ENCODE measurements at regions not wholly inside any gene's neighbourhood (a gene's known extent, or its start where the extent isn't known, plus 50 kb on each side); places are given as distances from the start of the nearest gene placed in this dataset.
"Not testable (repeated sequence)": the region's sequence is repeated elsewhere in the genome, so short reads cannot be mapped to it uniquely, and the experiment has no call there.

GRCh38 chr9:78383130-78383529 lies 86.2 kb downstream of the PSAT1 start:
- no peak for FAIRE-seq

GRCh38 chr9:78386348-78386747 lies 89.4 kb downstream of the PSAT1 start:
- no peak for FAIRE-seq

DNA sequence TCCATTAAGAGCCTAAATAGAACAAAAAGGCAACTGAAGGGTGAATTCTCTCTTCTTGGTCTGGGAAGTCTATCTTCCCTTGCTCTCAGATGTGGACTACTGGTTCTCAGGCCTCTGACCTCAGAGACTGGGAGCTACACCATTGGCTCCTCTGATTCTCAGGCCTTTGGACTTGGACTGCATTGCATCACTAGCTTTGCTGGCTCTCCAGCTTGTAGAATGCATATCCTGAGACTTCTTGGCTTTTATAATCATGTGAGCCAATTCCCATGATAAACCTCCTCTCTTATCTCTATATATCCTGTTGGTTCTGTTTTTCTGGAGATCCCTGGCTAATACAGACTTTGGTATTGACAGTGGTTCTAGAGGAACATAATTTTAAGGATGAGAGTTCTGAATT lies 89.8 kb downstream of the PSAT1 start:
- FAIRE-seq, result no peak

DNA sequence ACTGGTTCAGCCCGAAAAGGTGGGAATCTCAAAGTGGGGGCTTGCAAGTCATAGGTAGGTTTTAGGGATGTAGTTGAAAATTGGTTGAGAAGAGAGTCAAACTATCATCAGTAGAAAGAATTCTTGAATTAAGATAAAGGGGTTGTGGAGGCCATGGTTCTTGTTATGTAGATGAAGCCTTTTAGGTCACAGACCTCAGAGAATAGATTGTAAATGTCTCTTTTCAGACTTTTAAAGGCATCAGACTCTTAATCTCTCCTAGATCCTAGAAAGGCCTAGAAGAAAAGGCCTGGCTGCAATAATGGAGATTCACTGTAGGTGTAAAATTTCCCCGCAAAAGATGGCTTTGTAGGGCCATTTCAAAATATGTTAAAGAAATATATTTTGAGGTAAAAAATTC lies 96.4 kb downstream of the PSAT1 start:
- FAIRE-seq, result no peak

- FAIRE-seq, result no peak
These were observed 97.0 kb downstream of the PSAT1 start for GRCh38 chr9:78393932-78394331.

GRCh38 chr9:78396087-78396486 lies 99.2 kb downstream of the PSAT1 start:
- no peak for FAIRE-seq

DNA sequence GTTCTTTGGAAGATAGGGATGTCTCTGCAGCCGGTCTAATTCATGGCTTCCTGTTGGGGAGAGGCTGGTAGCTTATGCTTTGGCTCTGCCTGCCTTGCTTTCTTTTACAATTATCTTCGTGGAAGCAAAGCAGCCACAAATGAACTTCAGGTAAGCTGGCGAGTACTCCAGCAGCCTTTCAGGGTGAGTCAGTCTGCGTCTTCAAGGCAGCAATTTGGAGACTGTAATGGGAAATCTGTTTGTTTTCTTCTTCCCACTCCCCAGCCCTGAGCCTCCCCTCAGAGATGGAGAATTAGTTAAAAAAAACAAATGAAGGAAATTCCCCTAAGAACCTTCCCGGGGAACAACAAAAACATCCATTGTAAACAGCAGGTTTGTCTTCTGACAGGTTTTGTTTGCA lies 100.1 kb downstream of the PSAT1 start:
- no peak for FAIRE-seq

GRCh38 chr9:78397454-78397853 lies 100.5 kb downstream of the PSAT1 start:
- FAIRE-seq, result no peak

- FAIRE-seq, result no peak
These were observed 102.2 kb downstream of the PSAT1 start for GRCh38 chr9:78399153-78399552.

DNA sequence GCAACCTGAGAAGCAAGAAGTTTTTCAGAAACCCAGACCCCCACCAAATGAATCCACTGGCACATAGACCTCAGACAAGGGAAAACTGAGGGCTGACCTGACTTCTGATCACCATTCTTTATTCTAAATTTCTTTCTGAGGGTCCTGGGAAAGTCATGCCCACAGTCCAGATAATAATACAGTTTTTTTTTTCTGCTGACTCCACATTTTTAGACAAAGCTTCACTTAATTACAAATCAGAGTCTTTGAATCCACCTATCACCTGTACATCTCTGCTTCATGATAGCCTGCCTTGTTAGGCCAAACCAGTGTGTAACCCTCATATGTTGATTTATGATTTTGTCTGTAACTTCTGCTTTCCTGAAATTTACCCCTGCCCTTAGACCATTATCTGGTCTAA lies 103.6 kb downstream of the PSAT1 start:
- no peak for FAIRE-seq

DNA sequence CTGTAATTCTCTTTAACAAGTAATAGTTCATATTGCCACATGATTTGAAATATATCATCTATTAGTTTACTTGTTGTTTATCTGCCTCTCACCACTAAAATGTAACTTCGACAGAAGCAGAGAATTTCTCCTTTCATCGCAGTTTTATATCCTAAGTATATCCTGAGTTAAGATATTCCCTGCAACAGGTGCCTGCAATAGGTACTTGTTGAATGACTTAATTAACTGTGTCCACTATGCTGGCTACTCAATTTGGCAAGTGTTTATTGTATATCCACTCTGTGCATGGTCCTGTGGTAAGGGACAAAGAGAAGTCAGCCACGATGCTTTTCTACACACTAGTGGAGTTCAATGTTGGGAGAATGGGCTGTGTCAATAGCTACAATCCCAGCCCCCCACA lies 108.5 kb downstream of the PSAT1 start:
- no peak for FAIRE-seq

DNA sequence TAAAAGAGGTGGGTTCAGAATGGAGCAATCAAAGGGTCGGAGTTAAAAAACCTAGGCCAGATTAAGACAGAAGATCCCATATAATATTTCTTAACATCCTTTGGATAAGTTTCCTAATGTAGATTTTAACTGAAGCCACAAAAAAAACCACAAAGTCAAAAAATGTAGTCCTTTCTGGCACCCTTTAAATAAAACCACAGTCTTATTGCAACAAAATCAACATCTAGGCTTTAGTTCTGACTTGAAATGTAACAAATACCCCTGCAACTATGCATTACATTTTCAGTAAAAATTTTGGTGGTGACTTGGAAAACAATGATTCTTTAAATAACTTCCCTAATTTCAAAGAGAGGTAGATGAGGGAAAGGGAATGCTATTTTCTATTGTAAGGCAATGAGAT lies 109.2 kb downstream of the PSAT1 start:
- no peak for FAIRE-seq

- no peak for FAIRE-seq
These were observed 110.0 kb downstream of the PSAT1 start for GRCh38 chr9:78406933-78407332.

DNA sequence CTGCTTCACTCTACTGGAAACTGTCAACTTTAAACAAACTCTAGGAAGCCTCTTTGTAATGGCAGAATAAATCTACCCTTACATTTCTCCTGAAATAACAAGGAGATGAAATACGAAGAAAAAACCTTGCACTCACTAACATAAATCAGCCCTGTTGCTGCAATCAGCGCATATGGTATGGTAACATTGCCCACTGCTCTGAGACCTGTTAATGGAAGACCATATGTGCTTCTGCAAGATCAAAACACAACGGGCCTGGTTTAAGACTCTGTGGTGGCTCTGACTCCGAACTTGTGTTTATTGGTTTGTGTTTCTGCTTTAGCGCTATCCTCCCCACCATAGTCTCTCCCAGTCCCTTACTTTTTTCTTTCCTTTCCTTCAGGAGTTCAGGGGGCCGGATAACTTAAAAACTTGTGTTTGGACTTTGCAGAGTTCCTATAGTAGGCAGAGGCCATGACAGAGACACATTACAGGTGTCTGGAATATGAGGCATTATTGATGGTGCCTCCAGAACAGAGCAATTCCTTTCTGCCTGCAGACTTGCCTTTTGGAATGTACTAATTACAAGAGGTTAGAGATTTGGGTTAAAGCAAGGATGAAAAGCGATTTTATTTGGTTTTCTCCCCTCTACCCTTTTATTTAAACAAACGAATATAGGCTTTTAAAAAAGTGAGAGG lies 110.8 kb downstream of the PSAT1 start:
- FAIRE-seq, result no peak

DNA sequence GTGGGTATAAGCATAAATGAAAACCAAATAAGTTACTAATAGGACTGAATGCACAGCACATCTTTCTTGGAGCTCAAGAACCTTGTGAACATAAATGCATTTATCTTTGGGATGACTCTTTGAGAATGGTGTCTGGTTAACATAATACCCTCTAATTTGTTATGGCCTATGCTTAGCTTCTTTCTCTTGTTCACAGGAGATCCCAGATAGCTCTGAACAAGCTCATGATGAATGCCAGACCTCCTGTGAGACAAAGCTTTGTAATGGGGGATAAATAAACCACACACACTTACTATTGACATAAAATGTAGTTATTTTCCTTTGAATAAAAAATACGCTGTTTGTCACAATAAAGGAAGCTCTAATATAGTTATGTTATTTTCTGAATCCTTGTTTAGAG lies 111.5 kb downstream of the PSAT1 start:
- no peak for FAIRE-seq

GRCh38 chr9:78409928-78410510 lies 113.1 kb downstream of the PSAT1 start:
- FAIRE-seq, result not testable (repeated sequence)

- no peak for FAIRE-seq
These were observed 125.4 kb downstream of the PSAT1 start for GRCh38 chr9:78422309-78422708.

DNA sequence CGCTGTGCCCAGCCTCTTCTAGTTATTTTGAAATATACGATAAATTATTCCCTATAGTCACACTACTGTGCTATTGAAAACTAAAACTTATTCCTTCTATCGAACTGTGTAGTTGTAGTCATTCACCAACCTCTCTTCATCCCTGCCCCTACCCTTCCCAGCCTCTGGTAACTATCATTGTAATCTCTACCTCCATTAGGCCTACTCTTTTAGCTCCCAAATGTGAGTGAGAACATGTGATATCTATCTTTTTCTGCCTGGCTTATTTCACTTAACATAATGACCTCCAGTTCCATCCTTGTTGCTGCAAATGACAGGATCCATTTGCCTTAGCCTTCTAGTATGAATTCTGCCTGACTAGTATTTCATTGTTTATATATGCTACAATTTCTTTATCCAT lies 127.4 kb downstream of the PSAT1 start:
- no peak for FAIRE-seq

GRCh38 chr9:78428640-78429039 lies 131.7 kb downstream of the PSAT1 start:
- no peak for FAIRE-seq

- FAIRE-seq, result no peak
These were observed 133.5 kb downstream of the PSAT1 start for GRCh38 chr9:78430387-78430786.

GRCh38 chr9:78431039-78431438 lies 134.1 kb downstream of the PSAT1 start:
- FAIRE-seq, result not testable (repeated sequence)

GRCh38 chr9:78436873-78437272 lies 139.9 kb downstream of the PSAT1 start:
- FAIRE-seq, result no peak

GRCh38 chr9:78437296-78437695 lies 140.4 kb downstream of the PSAT1 start:
- no peak for FAIRE-seq

DNA sequence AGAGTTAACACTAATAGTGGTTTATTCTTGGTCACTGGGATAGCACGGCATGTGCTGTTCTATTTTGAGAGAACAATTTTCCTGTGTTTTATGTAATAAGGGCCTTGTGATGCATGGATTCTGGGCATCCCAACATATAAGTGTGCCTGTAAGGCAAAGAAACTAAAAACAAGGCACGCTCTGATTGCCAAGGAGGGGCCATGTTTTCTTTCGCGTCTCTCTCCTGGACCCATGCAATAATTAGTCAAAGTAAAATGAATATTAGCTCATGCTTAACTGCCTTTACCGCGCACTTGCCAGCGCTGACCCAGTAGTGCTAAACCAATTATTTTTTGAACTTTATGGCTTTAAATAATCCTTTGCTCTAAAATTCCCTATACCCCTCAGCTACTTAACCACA lies 140.9 kb downstream of the PSAT1 start:
- no peak for FAIRE-seq

DNA sequence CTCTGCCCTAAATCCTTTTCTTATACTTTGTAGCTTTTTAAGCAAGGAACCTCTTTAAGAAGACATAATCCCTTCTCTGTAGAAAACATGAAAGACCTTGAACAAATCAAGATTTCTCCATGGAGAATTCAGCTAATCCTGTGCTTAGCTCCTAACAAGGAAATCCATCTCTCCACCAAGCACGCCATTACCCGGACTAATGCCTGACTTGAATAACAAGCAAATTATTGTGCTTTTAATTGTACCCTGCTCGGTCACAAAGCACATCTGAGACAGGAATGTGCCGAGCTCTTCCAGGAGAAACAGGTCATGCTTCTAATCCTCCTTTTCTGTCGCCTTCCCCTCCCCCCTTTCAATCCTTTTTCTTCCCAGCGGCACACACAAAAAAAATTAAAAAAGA lies 141.3 kb downstream of the PSAT1 start:
- FAIRE-seq, result no peak
